ENCODE measurements at regions not wholly inside any gene's neighbourhood (a gene's known extent, or its start where the extent isn't known, plus 50 kb on each side); places are given as distances from the start of the nearest gene placed in this dataset.

- CTCF ChIA-PET: no interaction called here
Measured at GRCh38 chr21:14824126-14824525, 240.7 kb downstream of the NRIP1 start.

GRCh38 chr21:14817311-14817710 lies 247.5 kb downstream of the NRIP1 start:
- H3K4me3 ChIP-seq (ENCODE audit: low read depth, low read length): no peak overlapping the region
- CTCF ChIA-PET: no interaction called here
- POLR2A ChIA-PET: no interaction called here
- no peak overlapping the region for H3K27ac ChIP-seq (ENCODE audit: extremely low read depth, low read depth, low read length)
- H3K36me3 ChIP-seq (ENCODE audit: control insufficient read depth in 2 of 2, insufficient read depth in 1 of 2, low read length in 2 of 2): no peaks in the 10 kb centered on the region
- H3K4me1 ChIP-seq (ENCODE audit: control insufficient read depth, insufficient read depth, low read length): peaks cover 3% of the 10 kb centered on the region; the same call in 1 of the 2 replicates
- no peak for TF ChIP-seq ZNF274 (IDR thresholded peaks at IDR 0.05; ENCODE audit: low read length)
- no peak for TF ChIP-seq ZNF274 (tag by site-specific recombination; IDR thresholded peaks at IDR 0.05; ENCODE audit: borderline replicate concordance)
- peak; percentile 77 for TF ChIP-seq SP7 (tag by site-specific recombination; IDR thresholded peaks at IDR 0.05)
- no peaks in the 10 kb centered on the region for H3K9me3 ChIP-seq (ENCODE audit: control insufficient read depth, insufficient read depth, low read depth, low read length)

More at GRCh38 chr21:14824126-14824525, 240.7 kb downstream of the NRIP1 start:
- Histone ChIP-seq H3K4me3 (ENCODE audit: low read depth, low read length) (no peak overlapping the region), H3K4me1 (ENCODE audit: control insufficient read depth, insufficient read depth, low read length) (no peaks in the 10 kb centered on the region), H3K36me3 (ENCODE audit: control insufficient read depth in 2 of 2, insufficient read depth in 1 of 2, low read length in 2 of 2) (no peaks in the 10 kb centered on the region), H3K9me3 (ENCODE audit: control insufficient read depth, insufficient read depth, low read depth, low read length) (no peaks in the 10 kb centered on the region), H3K27ac (ENCODE audit: extremely low read depth, low read depth, low read length) (no peak overlapping the region)
- no peak for TF ChIP-seq ZNF654 (tag by site-specific recombination; IDR thresholded peaks at IDR 0.05; ENCODE audit: low read depth)
- TF ChIP-seq MYNN (tag by site-specific recombination; IDR thresholded peaks at IDR 0.05; ENCODE audit: borderline replicate concordance): no peak
- no peak for TF ChIP-seq ZNF449 (tag by site-specific recombination; IDR thresholded peaks at IDR 0.05)
- TF ChIP-seq ZNF501 (tag by site-specific recombination; IDR thresholded peaks at IDR 0.05): no peak
- no peak for TF ChIP-seq KLF10 (tag by site-specific recombination; IDR thresholded peaks at IDR 0.05)
- no peak for TF ChIP-seq ZNF747 (tag by site-specific recombination; IDR thresholded peaks at IDR 0.05)
- TF ChIP-seq KLF17 (tag by site-specific recombination; IDR thresholded peaks at IDR 0.05): no peak
- TF ChIP-seq BCL6B (tag by site-specific recombination; IDR thresholded peaks at IDR 0.05): no peak
- TF ChIP-seq GLI4 (tag by site-specific recombination; IDR thresholded peaks at IDR 0.05): no peak
- no peak for TF ChIP-seq IKZF3 (tag by site-specific recombination; IDR thresholded peaks at IDR 0.05)
- TF ChIP-seq ZNF19 (tag by site-specific recombination; IDR thresholded peaks at IDR 0.05; ENCODE audit: low read depth): no peak
- no peak for TF ChIP-seq GLIS1 (tag by site-specific recombination; IDR thresholded peaks at IDR 0.05)
- POLR2A ChIA-PET: no interaction called here

- Histone ChIP-seq H3K27ac (ENCODE audit: extremely low read depth, low read depth, low read length) (no peak overlapping the region), H3K9me3 (ENCODE audit: control insufficient read depth, insufficient read depth, low read depth, low read length) (no peaks in the 10 kb centered on the region), H3K36me3 (ENCODE audit: control insufficient read depth in 2 of 2, insufficient read depth in 1 of 2, low read length in 2 of 2) (no peaks in the 10 kb centered on the region), H3K4me1 (ENCODE audit: control insufficient read depth, insufficient read depth, low read length) (peaks cover 3% of the 10 kb centered on the region; the same call in 1 of the 2 replicates), H3K4me3 (ENCODE audit: low read depth, low read length) (no peak overlapping the region)
- ChIA-PET CTCF (no interaction called here), POLR2A (no interaction called here)
- TF ChIP-seq ZNF449 (tag by site-specific recombination; IDR thresholded peaks at IDR 0.05): no peak
- no peak for TF ChIP-seq ZNF501 (tag by site-specific recombination; IDR thresholded peaks at IDR 0.05)
- TF ChIP-seq ZNF266 (tag by site-specific recombination; IDR thresholded peaks at IDR 0.05; ENCODE audit: low read depth): no peak
- no peak for TF ChIP-seq ZNF558 (tag by site-specific recombination; IDR thresholded peaks at IDR 0.05)
- TF ChIP-seq ZNF169 (tag by site-specific recombination; IDR thresholded peaks at IDR 0.05): no peak
- TF ChIP-seq ZNF239 (tag by site-specific recombination; IDR thresholded peaks at IDR 0.05): no peak
- TF ChIP-seq ZNF24 (tag by site-specific recombination; IDR thresholded peaks at IDR 0.05): no peak
- TF ChIP-seq ZSCAN23 (tag by site-specific recombination; IDR thresholded peaks at IDR 0.05): no peak
- no peak for TF ChIP-seq ZNF571 (tag by site-specific recombination; IDR thresholded peaks at IDR 0.05)
- no peak for TF ChIP-seq ZNF555 (tag by site-specific recombination; conservative IDR thresholded peaks at IDR 0.05)
- no peak for TF ChIP-seq ZNF174 (tag by site-specific recombination; IDR thresholded peaks at IDR 0.05)
- TF ChIP-seq ZNF76 (tag by site-specific recombination; IDR thresholded peaks at IDR 0.05; ENCODE audit: borderline replicate concordance, low read depth): no peak
Measured at GRCh38 chr21:14814991-14815390, 249.8 kb downstream of the NRIP1 start.
